GM12878 (cell line): ENCODE measurements at regions not wholly inside any gene's neighbourhood (a gene's known extent, or its start where the extent isn't known, plus 50 kb on each side); places are given as distances from the start of the nearest gene placed in this dataset.

Experiments
- ATAC-seq: fragments of 200-7000 bp; cut with Tn5 transposase; 3 replicates; pipeline ENCODE4 v1.9.1; 2020; ENCODE audit warnings: mild to moderate bottlenecking, moderate library complexity
- BruUV-seq: library from RNA; stranded (reverse); fragments of 400-500 nt; replicated peaks from 2 replicates; lab custom pipeline; 2021; lab: Mats Ljungman, UMichigan
- CTCF ChIA-PET: fragments of 300-600 bp; sonication (Branson Sonifier 250); formaldehyde crosslinking; extraction: SDS; loops from one replicate; lab custom pipeline; 2021; ENCODE audit warnings: inconsistent platforms; lab: Yijun Ruan, JAX
- POLR2A ChIA-PET: fragments of 350-600 bp; formaldehyde crosslinking; extraction: SDS; loops from one replicate; lab custom pipeline; 2021; ENCODE audit warnings: inconsistent platforms; lab: Charles Lee
- RAD21 ChIA-PET: fragments of 300-600 bp; sonication (Branson Sonifier 250); formaldehyde crosslinking; loops from one replicate; lab custom pipeline; 2023; ENCODE audit warnings: antibody characterized with exemption; ENCODE audit not compliant: unreplicated experiment; lab: Charles Lee
- SMC1A ChIA-PET: fragments of 300-600 bp; sonication (Branson Sonifier 250); formaldehyde crosslinking; loops from one replicate; lab custom pipeline; 2023; ENCODE audit not compliant: unreplicated experiment, uncharacterized antibody; lab: Charles Lee
- DNase-seq: peaks from one replicate; pipeline ENCODE4 v3.0.0-alpha.2; 2011; ENCODE audit warnings: low read depth, low spot score
- FAIRE-seq: peaks from 3 replicates; lab custom pipeline; 2011; peaks lifted over from hg19 to GRCh38; lab: Jason Lieb, UNC
- H2AFZ ChIP-seq: 2 replicates; pipeline ENCODE4 v1.6.0; 2011; ENCODE audit warnings: low read depth, low read length, control low read depth; ENCODE audit not compliant: control insufficient read depth
- H3K27ac ChIP-seq: 2 replicates; pipeline ENCODE4 v1.5.1; 2011; ENCODE audit warnings: control low read depth; ENCODE audit not compliant: control insufficient read depth, insufficient read depth
- H3K27me3 ChIP-seq, 2 experiments: replicated peaks in 1 of 2; 2 replicates each; pipeline versions ENCODE4 v1.6.0 to v1.6.1; 2011; ENCODE audit warnings: low read length in 1 of 2; ENCODE audit not compliant: control insufficient read depth in 2 of 2, insufficient read depth in 2 of 2
- H3K36me3 ChIP-seq, 2 experiments: 2 replicates each; pipeline ENCODE4 v1.5.1; 2011; ENCODE audit warnings: low read length in 1 of 2; ENCODE audit not compliant: control insufficient read depth in 2 of 2, insufficient read depth in 2 of 2
- H3K4me1 ChIP-seq: 2 replicates; pipeline ENCODE4 v1.6.1; 2011; ENCODE audit warnings: mild to moderate bottlenecking, low read length, moderate library complexity, mixed read lengths; ENCODE audit not compliant: control insufficient read depth, insufficient read depth
- H3K4me2 ChIP-seq: 2 replicates; pipeline ENCODE4 v1.6.0; 2011; ENCODE audit warnings: control low read depth; ENCODE audit not compliant: control insufficient read depth, insufficient read depth
- H3K4me3 ChIP-seq: fragments of 200-600 bp; sonication (generic); 2 replicates; pipeline ENCODE4 v1.5.1; 2016
- H3K79me2 ChIP-seq: 2 replicates; pipeline ENCODE4 v1.6.0; 2011; ENCODE audit warnings: low read length; ENCODE audit not compliant: control insufficient read depth, insufficient read depth
- H3K9ac ChIP-seq: 2 replicates; pipeline ENCODE4 v1.8.0; 2011; ENCODE audit warnings: low read length, control low read depth, mixed read lengths; ENCODE audit not compliant: control insufficient read depth, insufficient read depth
- H3K9me3 ChIP-seq: replicated peaks from 3 replicates; pipeline ENCODE4 v1.5.1; 2011; ENCODE audit warnings: mild to moderate bottlenecking, low read length; ENCODE audit not compliant: control insufficient read depth, insufficient read depth
- H4K20me1 ChIP-seq: 2 replicates; pipeline ENCODE4 v1.6.0; 2011; ENCODE audit not compliant: control insufficient read depth, insufficient read depth
- FOS ChIP-seq: IDR thresholded peaks from 3 replicates; pipeline ENCODE4 v1.6.1; 2011; ENCODE audit warnings: borderline replicate concordance; ENCODE audit not compliant: insufficient read length; ENCODE audit errors: extremely low read depth
- IRF5 ChIP-seq: fragments of 450-650 bp; IDR thresholded peaks from 2 replicates; pipeline ENCODE4 v1.6.1; 2017; ENCODE audit warnings: borderline replicate concordance
- NFXL1 ChIP-seq: fragments of 450-650 bp; IDR thresholded peaks from 2 replicates; pipeline ENCODE4 v1.6.1; 2017; ENCODE audit warnings: antibody characterized with exemption, mild to moderate bottlenecking, borderline replicate concordance
- RAD51 ChIP-seq: fragments of 450-650 bp; IDR thresholded peaks from 2 replicates; pipeline ENCODE4 v1.6.1; 2016; ENCODE audit warnings: moderate library complexity, mild to moderate bottlenecking, inconsistent platforms
- RCOR1 ChIP-seq: conservative IDR thresholded peaks from 2 replicates; pipeline ENCODE4 v1.6.1; 2012; ENCODE audit warnings: low read depth, low read length, improper control_type of control experiment
- STAT1 ChIP-seq: fragments of 450-650 bp; conservative IDR thresholded peaks from 2 replicates; pipeline ENCODE4 v1.6.1; 2014; ENCODE audit warnings: antibody characterized with exemption, mild to moderate bottlenecking
- ZNF274 ChIP-seq: IDR thresholded peaks from one replicate; pipeline ENCODE4 v1.8.0; 2011; ENCODE audit not compliant: insufficient read length, insufficient read depth
- WGBS: methylation state at CpG from one replicate; pipeline ENCODE4 v1.1.6; 2016; ENCODE audit warnings: low lambda C conversion rate; ENCODE audit not compliant: insufficient replicate concordance, insufficient coverage; ENCODE audit errors: missing lambda C conversion rate; 5-methylcytosine and 5-hydroxymethylcytosine counted together
- in situ Hi-C: fragments of 300-500 bp; cut with MboI; formaldehyde crosslinking; loops from 9 replicates; pipeline ENCODE4 v1.14.3; 2018; ENCODE audit warnings: mixed read lengths
- intact Hi-C: fragments of 100-400 bp; cut with micrococcal nuclease; formaldehyde crosslinking; loops from one replicate; pipeline ENCODE4 v1.14.2; 2022; ENCODE audit not compliant: unreplicated experiment

- no peaks in the 10 kb centered on the region for H3K9me3 ChIP-seq
- no peaks in the 10 kb centered on the region for H3K36me3 ChIP-seq
- ATAC-seq = no peak
- H2AFZ ChIP-seq = no peak overlapping the region
- TF ChIP-seq NFXL1 (no peak), IRF5 (no peak), ZNF274 (no peak), RAD51 (no peak), RCOR1 (no peak), FOS (no peak), STAT1 (no peak)
- TF ChIP-seq, all 136 proteins: peak for 0
- ChIA-PET RAD21 (interaction anchor here (0.9 to 3.3 kb wide), 7 partner anchors 68 to 408 kb away, joined by 3 to 13 read pairs (median 5); no protein-coding TSS in a partner anchor), CTCF (interaction anchor here (1.2 to 1.4 kb wide), 3 partner anchors 9 to 103 kb away, joined by 5 read pairs; no protein-coding TSS in a partner anchor), SMC1A (interaction anchor here (0.8 to 2.7 kb wide), 13 partner anchors 9 to 412 kb away, joined by 3 to 10 read pairs (median 4); no protein-coding TSS in a partner anchor), POLR2A (no interaction called here)
- no peaks in the 10 kb centered on the region for H3K79me2 ChIP-seq
- 61% methylated on average over 3 of the region's 3 CpGs for WGBS
- H3K27ac ChIP-seq = no peak overlapping the region
- H3K4me3 ChIP-seq = no peak overlapping the region
- BruUV-seq = no TSS peak
- in situ Hi-C loops (no loop called here), intact Hi-C loops (no loop called here)
- no peak overlapping the region for H3K9ac ChIP-seq
- no peaks in the 10 kb centered on the region for H3K27me3 ChIP-seq
- H3K4me2 ChIP-seq = no peak overlapping the region
- DNase-seq (no peak), FAIRE-seq (no peak)
- H3K4me1 ChIP-seq = peaks cover 8% of the 10 kb centered on the region
- H4K20me1 ChIP-seq = no peaks in the 10 kb centered on the region
These were observed 103.8 kb downstream of the TMEM17 start for GRCh38 chr2:62402156-62402555.
